HepG2 (cell line): ENCODE measurements at regions not wholly inside any gene's neighbourhood (a gene's known extent, or its start where the extent isn't known, plus 50 kb on each side); places are given as distances from the start of the nearest gene placed in this dataset.
A peak's percentile ranks its signal among the peaks of the same experiment; 100 is the strongest.

Experiments used
- ATAC-seq: fragments of 200-7000 bp; cut with Tn5 transposase; 3 replicates; pipeline ENCODE4 v1.9.1; 2020; ENCODE audit warnings: mild to moderate bottlenecking, moderate library complexity
- BruUV-seq: library from RNA; stranded (reverse); fragments of 400-500 nt; replicated peaks from 2 replicates; lab custom pipeline; 2021; lab: Mats Ljungman, UMichigan
- CTCF ChIA-PET: fragments of 300-600 bp; formaldehyde crosslinking; extraction: SDS; loops from one replicate; lab custom pipeline; 2021; ENCODE audit warnings: low total read pairs, inconsistent platforms, low intra/inter-chr PET ratio; lab: Yijun Ruan, JAX
- POLR2A ChIA-PET: fragments of 350-600 bp; sonication (Branson Sonifier 250); formaldehyde crosslinking; loops from one replicate; lab custom pipeline; 2020; ENCODE audit warnings: antibody characterized with exemption, inconsistent platforms; lab: Yijun Ruan, JAX
- DNase-seq: peaks from one replicate; pipeline ENCODE4 v3.0.0-alpha.2; 2015; ENCODE audit warnings: low spot score
- FAIRE-seq: peaks from 3 replicates; lab custom pipeline; 2011; peaks lifted over from hg19 to GRCh38; lab: Jason Lieb, UNC
- H2AFZ ChIP-seq: one replicate; pipeline ENCODE4 v1.6.1; 2011; ENCODE audit warnings: low read length, inconsistent platforms
- H3K27ac ChIP-seq: fragments of 300-600 bp; 3 replicates; pipeline ENCODE4 v1.8.0; 2011; ENCODE audit warnings: mixed run types, mild to moderate bottlenecking, mixed read lengths, low read length, inconsistent platforms; ENCODE audit not compliant: insufficient read depth; ENCODE audit errors: extremely low read length
- H3K27me3 ChIP-seq, 2 experiments: fragments of 200-600 bp in 1 of 2; 2 replicates in 1 of 2; 3 replicates in 1 of 2; pipeline versions ENCODE4 v1.6.0 to v1.8.0; 2011; ENCODE audit warnings: low read length in 2 of 2, mild to moderate bottlenecking in 2 of 2, moderate library complexity in 2 of 2, inconsistent platforms in 1 of 2; ENCODE audit not compliant: insufficient read depth in 2 of 2, control insufficient read depth in 1 of 2
- H3K36me3 ChIP-seq, 2 experiments: fragments of 200-600 bp in 1 of 2; replicated peaks in 1 of 2; 2 replicates in 1 of 2; 3 replicates in 1 of 2; pipeline versions ENCODE4 v1.5.1 to v1.8.0; 2011; ENCODE audit warnings: low read length in 2 of 2, inconsistent platforms in 1 of 2; ENCODE audit not compliant: insufficient read depth in 2 of 2, control insufficient read depth in 1 of 2
- H3K4me1 ChIP-seq: 2 replicates; pipeline ENCODE4 v1.5.1; 2012; ENCODE audit warnings: low read length, inconsistent platforms; ENCODE audit not compliant: insufficient read depth
- H3K4me2 ChIP-seq: 2 replicates; pipeline ENCODE4 v1.6.0; 2011; ENCODE audit warnings: low read depth, low read length, inconsistent platforms
- H3K4me3 ChIP-seq, 3 experiments: fragments of 200-600 bp in 1 of 3; sonication (generic), shearing (Covaris generic) in 1 of 3; replicated peaks in 1 of 3; 2 replicates each; pipeline ENCODE4 v1.5.1; 2011 to 2016; ENCODE audit warnings: low read length in 3 of 3, inconsistent platforms in 2 of 3, low read depth in 2 of 3, mild to moderate bottlenecking in 2 of 3, control low read depth in 1 of 3, mixed read lengths in 1 of 3; ENCODE audit not compliant: insufficient read depth in 1 of 3
- H3K79me2 ChIP-seq: one replicate; pipeline ENCODE4 v1.6.1; 2011; ENCODE audit warnings: low read length, inconsistent platforms; ENCODE audit not compliant: insufficient read depth
- H3K9ac ChIP-seq: 2 replicates; pipeline ENCODE4 v1.6.0; 2011; ENCODE audit warnings: mild to moderate bottlenecking, low read depth, low read length, inconsistent platforms; ENCODE audit not compliant: insufficient read depth
- H3K9me3 ChIP-seq: 2 replicates; pipeline ENCODE4 v1.5.1; 2012; ENCODE audit warnings: mild to moderate bottlenecking, low read length
- H4K20me1 ChIP-seq: 2 replicates; pipeline ENCODE4 v1.6.0; 2011; ENCODE audit warnings: inconsistent platforms, mild to moderate bottlenecking, low read length, moderate library complexity; ENCODE audit not compliant: insufficient read depth
- CEBPB ChIP-seq: IDR thresholded peaks from 2 replicates; pipeline ENCODE4 v1.6.1; 2011; ENCODE audit warnings: low read depth, low read length, improper control_type of control experiment, borderline replicate concordance
- CEBPG ChIP-seq: IDR thresholded peaks from 2 replicates; pipeline ENCODE4 v1.6.1; 2016
- GATA4 ChIP-seq: sonication (generic); IDR thresholded peaks from 2 replicates; pipeline ENCODE4 v1.6.1; 2016; ENCODE audit warnings: antibody characterized with exemption, low read depth, borderline replicate concordance
- ISL2 ChIP-seq: sonication (generic); formaldehyde crosslinking; IDR thresholded peaks from 2 replicates; pipeline ENCODE4 v1.5.0; 2020; ENCODE audit warnings: missing genetic modification reagents
- STAG1 ChIP-seq: sonication (generic); formaldehyde crosslinking; IDR thresholded peaks from 2 replicates; pipeline ENCODE4 v1.4.0; 2020; ENCODE audit warnings: missing genetic modification reagents
- TSC22D2 ChIP-seq: sonication (generic); formaldehyde crosslinking; IDR thresholded peaks from 2 replicates; pipeline ENCODE4 v1.5.1; 2020; ENCODE audit warnings: missing genetic modification reagents, mild to moderate bottlenecking, borderline replicate concordance
- ZMYM3 ChIP-seq: sonication (generic); formaldehyde crosslinking; IDR thresholded peaks from 2 replicates; pipeline ENCODE4 v1.5.1; 2020; ENCODE audit warnings: mild to moderate bottlenecking, missing genetic modification reagents
- ZNF720 ChIP-seq: sonication (generic); formaldehyde crosslinking; IDR thresholded peaks from 2 replicates; pipeline ENCODE4 v1.4.0; 2020; ENCODE audit warnings: missing genetic modification reagents
- WGBS: methylation state at CpG from one replicate; pipeline ENCODE4 v1.1.6; 2017; ENCODE audit warnings: low lambda C conversion rate; 5-methylcytosine and 5-hydroxymethylcytosine counted together
- in situ Hi-C: cut with HindIII; loops from 2 replicates; pipeline ENCODE4 v1.10.0; 2017; ENCODE audit warnings: low pct_unique_long_range_greater_than_20kb; ENCODE audit not compliant: extremely low pct_ligation_motif_present
- intact Hi-C: fragments of 100-400 bp; cut with micrococcal nuclease; formaldehyde crosslinking; loops from one replicate; pipeline ENCODE4 v1.10.0; 2022; ENCODE audit not compliant: unreplicated experiment
- TF ChIP-seq, protein P1 (sequence below): sonication (generic); formaldehyde crosslinking; IDR thresholded peaks from 2 replicates; pipeline ENCODE4 v1.5.0; 2020; ENCODE audit warnings: mild to moderate bottlenecking, missing genetic modification reagents, moderate library complexity

DNA sequence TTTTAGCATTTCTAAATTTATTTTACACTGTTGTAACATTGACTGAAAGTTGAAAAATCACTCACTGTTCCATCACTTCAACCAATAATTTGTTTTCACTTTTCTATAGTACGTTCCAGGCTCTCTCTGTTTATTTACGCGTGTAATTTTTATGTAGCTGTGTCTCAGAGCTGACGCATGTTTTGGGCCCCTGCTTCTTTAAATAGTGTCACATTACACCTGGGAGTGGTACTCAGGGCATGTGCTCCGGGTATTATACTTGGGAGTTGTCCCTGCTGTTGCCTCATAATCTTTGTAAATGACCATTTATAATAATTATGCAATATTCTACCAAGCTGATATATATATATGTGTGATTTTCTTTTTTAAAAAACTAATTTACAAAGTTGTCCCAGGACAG is 132.8 kb upstream of the CPM start:
- FAIRE-seq (no peak), DNase-seq (no peak), ATAC-seq (no peak)
- peaks cover 0 to 8% of the 10 kb centered on the region in 2 experiments; a peak in 1 of 5 replicates for H3K27me3 ChIP-seq
- in situ Hi-C loops, result no loop called here
- ChIA-PET CTCF (no interaction called here), POLR2A (no interaction called here)
- H3K4me3 ChIP-seq, result no peak overlapping the region
- no peak overlapping the region for H3K4me2 ChIP-seq
- H4K20me1 ChIP-seq, result no peaks in the 10 kb centered on the region
- H3K27ac ChIP-seq, result no peak overlapping the region
- H2AFZ ChIP-seq, result no peak overlapping the region
- peaks cover 27% of the 10 kb centered on the region for H3K4me1 ChIP-seq
- TF ChIP-seq TSC22D2 (CRISPR knock-in tag) (no peak), GATA4 (no peak)
- no peaks in the 10 kb centered on the region for H3K79me2 ChIP-seq
- no peaks in the 10 kb centered on the region for H3K9me3 ChIP-seq
- intact Hi-C loops, result no loop called here
- H3K36me3 ChIP-seq, result no peaks in the 10 kb centered on the region
- H3K9ac ChIP-seq, result no peak overlapping the region
- BruUV-seq, result no TSS peak
- WGBS, result 71% methylated on average over 5 of the region's 5 CpGs

DNA sequence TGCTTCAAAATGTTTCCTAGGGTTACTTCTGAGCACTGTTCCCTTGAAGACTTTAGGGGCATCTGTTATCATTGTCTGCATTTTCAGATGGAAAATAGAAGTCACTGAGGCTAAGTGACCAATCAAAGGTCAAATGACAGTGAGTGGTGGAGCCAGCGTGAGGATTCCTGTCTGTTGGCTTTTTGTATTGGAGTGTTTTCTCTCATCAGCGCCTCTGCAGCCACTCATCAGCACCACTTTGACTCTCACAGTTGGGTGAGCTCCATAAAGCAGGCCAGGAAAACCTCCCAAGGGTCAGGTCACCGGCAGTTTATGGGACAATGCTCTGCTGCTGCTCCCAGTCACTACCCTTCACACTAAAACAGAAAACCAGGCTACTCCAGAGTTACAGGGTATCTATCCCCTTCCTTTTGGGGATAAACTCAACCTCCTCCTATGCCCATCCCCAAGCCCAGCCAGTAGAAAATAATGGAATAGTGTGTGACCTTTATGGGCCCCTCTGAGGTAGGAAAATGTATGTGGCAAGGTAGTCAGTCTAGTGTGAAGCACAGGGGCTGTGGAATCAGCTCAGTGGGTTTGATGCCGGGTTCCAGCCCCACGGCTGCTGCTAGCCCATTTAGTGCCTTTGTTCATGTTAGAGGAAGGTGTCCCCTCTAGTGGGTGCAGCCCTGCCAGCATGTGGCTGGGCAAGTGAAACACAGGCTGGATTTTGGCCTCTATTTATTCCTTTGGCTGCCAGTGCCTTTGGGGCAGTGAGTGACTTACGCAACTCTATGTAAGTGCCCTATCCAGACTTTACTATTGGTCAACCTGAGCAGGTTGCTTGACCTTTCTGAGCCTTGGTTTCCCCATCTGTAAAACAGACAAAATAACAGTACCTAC is 133.8 kb upstream of the CPM start:
- Histone ChIP-seq H2AFZ (no peak overlapping the region), H4K20me1 (no peaks in the 10 kb centered on the region), H3K27ac (no peak overlapping the region), H3K4me3 (no peak overlapping the region), H3K79me2 (no peaks in the 10 kb centered on the region), H3K4me1 (peaks cover 35% of the 10 kb centered on the region), H3K9ac (no peak overlapping the region), H3K9me3 (no peaks in the 10 kb centered on the region), H3K4me2 (no peak overlapping the region), H3K27me3 (peaks cover 0 to 8% of the 10 kb centered on the region in 2 experiments; a peak in 1 of 5 replicates), H3K36me3 (no peaks in the 10 kb centered on the region)
- ATAC-seq (no peak), DNase-seq (no peak), FAIRE-seq (no peak)
- CTCF ChIA-PET, result no interaction called here
- in situ Hi-C loops, result no loop called here
- intact Hi-C loops, result no loop called here
- no TSS peak for BruUV-seq
- WGBS, result 37% methylated on average over 6 of the region's 6 CpGs
- TF ChIP-seq, protein P1, sequence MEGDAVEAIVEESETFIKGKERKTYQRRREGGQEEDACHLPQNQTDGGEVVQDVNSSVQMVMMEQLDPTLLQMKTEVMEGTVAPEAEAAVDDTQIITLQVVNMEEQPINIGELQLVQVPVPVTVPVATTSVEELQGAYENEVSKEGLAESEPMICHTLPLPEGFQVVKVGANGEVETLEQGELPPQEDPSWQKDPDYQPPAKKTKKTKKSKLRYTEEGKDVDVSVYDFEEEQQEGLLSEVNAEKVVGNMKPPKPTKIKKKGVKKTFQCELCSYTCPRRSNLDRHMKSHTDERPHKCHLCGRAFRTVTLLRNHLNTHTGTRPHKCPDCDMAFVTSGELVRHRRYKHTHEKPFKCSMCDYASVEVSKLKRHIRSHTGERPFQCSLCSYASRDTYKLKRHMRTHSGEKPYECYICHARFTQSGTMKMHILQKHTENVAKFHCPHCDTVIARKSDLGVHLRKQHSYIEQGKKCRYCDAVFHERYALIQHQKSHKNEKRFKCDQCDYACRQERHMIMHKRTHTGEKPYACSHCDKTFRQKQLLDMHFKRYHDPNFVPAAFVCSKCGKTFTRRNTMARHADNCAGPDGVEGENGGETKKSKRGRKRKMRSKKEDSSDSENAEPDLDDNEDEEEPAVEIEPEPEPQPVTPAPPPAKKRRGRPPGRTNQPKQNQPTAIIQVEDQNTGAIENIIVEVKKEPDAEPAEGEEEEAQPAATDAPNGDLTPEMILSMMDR (CRISPR knock-in tag), result peak; percentile 31; the same call in 1 of the 2 replicates
- TF ChIP-seq ZNF720 (CRISPR knock-in tag) (no peak), ZMYM3 (CRISPR knock-in tag) (0 out of 2 replicates have a peak, but pooled peaks have one; percentile 17), CEBPG (peak; percentile 50), ISL2 (CRISPR knock-in tag) (no peak), CEBPB (peak; percentile 79), STAG1 (CRISPR knock-in tag) (peak; percentile 33; the same call in 1 of the 2 replicates)
- POLR2A ChIA-PET, result no interaction called here
